HG02938 (cell line): ENCODE measurements at regions not wholly inside any gene's neighbourhood (a gene's known extent, or its start where the extent isn't known, plus 50 kb on each side); places are given as distances from the start of the nearest gene placed in this dataset.

Experiments
- ATAC-seq: cut with Tn5 transposase; IDR thresholded peaks from one replicate; pipeline ENCODE4 v1.9.1; 2021; ENCODE audit warnings: mild to moderate bottlenecking, moderate library complexity; ENCODE audit not compliant: unreplicated experiment

DNA sequence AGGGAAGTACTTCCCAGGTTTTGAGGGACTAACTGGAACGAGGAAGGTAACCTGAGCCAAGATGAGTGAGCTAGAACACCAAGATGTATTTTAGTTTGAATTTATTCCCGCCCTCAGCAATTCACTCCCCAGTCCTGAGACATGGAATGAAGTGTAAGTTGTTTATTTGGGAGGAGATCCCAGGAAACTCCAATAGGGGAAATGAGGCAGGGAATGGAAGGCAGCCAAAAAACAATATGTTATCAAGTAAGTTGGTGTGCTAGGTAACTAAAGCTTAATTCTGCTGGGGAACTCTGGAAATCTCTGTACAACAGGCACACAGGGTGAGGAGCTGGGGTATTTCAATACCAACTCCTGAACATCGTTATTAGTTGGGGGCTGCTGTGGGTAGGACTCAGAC, 189.7 kb upstream of the HDAC9 start:
- no peak for ATAC-seq

DNA sequence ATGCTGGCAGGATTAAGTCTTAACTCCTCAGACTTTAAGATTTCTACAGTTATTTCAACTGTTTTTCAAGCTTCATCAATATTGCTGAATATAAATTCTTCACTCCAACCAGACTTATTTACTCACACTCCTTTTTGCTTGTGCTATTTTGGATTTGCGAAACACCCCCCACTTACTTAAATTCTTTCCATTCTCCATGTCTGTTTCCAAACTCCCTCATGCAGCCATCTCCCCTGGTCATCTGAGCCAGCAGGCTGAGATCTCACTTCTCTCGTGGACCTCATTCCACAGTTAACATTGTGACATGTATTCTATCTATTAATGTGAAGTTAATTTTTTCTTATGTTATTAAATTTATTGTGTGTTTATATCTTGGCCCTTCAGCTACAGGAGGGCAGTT, 188.9 kb upstream of the HDAC9 start:
- no peak for ATAC-seq

DNA sequence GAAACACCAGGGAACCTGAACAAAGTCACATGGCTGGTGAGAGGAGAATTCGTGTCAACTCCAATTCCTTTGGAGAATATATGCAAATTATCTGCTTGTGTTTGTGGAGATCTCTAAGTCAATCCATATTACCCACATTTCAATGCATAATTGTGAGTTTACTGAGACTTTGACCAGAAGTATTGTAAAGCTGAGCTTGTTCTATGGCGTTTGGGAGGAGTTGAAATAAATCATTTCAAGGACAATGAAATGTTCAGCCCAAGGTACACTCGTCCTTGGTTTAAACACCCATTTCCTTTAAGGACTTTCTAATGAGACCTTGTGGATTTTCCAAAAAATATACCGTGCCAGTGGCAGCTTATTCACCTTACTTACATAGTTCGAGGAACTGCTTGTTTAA, 186.6 kb upstream of the HDAC9 start:
- ATAC-seq: no peak

DNA sequence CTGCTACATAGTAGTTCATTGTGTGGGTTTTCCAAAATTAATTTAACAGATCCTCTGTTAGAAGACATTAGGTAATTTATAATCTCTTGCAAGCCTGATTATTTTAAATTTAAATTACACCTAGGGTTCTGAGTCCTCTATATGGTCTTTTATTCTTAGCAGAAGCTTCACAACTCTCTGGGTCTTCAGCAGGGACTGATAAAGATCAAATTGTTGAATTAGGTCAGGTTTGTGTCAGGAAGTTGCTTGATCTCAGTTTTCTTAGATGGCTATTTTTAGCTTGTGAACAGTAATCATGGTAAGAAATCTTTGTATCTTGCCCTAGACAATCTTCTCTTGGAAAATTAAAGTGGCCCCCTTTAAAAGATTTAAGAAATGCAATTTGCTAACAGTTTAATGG, 183.1 kb upstream of the HDAC9 start:
- ATAC-seq: no peak

DNA sequence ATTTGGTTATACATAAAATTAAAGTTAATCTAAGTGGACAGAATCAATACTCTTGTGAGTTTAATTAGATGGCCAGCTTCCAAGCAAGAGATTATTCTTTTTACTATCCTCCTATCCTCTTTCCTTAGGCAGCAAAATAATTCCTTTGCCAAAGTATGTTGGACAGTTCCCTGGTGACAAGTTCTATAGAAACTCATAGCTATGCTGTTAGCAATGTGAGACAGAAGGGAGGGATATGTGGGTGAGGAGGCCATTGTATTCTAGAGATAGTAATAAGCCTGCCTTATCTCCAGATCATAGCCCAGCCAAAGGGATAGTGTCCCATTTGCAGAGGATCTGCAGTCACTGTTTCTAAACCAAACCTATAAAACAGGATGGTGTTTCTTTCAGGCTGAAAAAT, 181.6 kb upstream of the HDAC9 start:
- no peak for ATAC-seq

DNA sequence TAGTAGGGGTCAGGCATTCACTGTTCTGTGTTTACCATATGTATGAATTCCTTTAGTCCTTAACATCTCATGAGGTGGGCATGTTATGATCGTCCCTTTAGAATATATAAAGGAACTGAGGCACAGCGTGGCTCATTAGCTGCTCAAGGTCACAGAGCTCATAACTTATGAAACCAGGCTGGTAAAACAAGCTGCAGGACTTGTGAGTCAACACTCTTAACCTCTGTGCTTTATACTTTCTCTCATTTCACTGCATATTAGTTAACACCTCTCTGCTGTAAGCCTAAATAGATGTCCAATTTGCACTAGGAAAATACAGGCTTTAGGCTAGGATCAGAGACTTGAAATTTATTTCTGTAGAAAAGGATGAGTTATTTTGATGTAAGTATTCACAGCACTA, 180.3 kb upstream of the HDAC9 start:
- no peak for ATAC-seq

DNA sequence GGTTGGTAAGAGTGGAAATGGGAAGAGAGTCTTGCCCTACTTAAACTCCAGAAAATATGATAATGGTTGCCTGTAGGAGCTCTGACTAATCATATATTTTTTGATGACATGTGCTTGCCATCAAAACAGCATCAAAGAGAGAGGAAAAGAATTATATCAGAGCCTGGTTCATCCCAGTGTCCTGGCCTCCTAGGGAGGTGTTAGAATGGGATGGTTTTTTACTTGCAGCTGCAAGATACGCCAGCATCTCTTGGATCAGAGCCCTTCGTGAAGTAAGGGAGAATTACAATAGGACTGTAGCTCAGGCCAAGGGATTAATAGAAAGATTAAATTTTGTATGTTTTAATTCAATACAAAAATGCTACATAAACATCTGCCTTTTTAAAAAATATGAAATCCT, 177.6 kb upstream of the HDAC9 start:
- no peak for ATAC-seq

DNA sequence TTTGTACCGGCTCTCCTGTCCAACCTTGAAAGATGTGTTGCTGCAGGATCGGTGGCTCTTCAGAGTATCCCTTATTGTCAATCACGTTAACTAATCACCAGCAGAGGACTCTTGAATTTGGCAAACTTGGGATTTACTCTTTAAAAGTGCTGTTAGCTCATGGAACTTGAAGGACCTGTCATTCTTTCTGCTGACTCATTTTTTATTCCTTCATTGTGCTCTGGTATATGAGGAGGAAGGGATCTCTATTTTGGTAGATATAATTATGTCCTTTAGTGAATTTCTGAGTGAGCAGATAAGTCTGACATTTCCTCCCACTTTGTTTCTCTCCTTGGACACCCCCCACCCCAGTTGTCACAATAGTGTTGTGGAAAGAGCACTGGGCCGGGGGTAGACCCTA, 175.1 kb upstream of the HDAC9 start:
- no peak for ATAC-seq

DNA sequence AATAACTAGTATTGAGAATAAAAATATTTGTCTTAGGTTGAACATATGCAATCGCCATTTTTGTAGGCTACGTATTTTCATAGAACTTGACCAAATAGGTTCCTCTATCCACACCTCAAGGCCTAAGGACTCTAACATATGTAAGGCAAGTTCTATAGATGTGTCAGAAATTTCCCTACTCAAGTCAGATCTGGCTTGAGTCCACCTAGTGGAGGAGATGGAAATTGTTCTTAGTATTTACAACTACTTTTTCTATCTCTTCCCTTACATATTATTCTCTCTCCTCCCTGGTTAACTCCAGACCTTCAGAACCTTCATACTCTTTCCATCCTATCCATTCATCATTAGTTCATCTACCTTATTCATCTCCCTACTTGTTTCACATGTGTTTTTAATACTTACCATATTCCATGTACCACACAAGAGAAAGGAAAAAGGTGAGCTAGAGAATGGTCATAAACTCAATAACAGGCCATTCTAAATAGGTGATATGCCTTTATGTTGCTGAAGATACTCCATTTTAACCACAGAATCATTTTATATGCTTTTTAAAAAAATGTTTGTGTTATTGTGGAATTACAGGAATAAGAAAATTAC, 174.5 kb upstream of the HDAC9 start:
- peak; percentile 90 for ATAC-seq

DNA sequence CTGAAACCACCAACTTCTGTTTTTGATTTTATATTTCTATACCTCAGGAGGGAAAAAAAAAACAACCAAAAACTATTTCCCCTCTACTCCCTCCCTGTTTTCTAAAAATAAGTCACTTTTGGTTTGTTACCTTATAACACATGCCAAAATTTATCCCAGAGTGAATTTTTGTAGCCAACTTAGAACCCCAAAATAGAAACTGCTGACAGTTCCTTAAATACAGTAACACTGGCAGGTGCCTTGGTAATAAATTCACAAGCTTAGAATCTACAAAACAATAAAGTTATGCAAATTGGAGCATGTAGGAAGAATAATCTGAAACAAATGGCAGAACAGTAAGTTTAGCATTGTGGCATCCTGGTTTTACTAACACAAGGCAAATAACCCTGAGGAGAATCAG, 165.0 kb upstream of the HDAC9 start:
- no peak for ATAC-seq

DNA sequence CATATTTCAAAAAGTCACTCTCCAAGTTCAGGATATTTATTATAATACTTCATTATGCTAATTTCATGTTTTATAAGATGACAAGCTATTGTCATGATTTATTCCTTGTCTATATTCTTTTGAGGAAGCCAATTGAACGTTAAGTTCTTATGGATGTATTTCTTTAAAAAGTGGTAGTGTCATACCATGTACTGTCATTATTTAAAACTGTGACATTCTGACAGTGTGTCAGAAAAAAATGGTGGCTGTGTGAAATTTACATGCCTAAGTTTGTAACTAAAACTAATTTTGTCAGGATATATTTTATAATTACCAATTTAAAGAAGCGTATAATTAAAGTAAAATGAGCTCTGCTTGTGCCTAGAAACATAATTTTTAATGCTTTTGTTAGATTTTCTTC, 158.9 kb upstream of the HDAC9 start:
- ATAC-seq: no peak

DNA sequence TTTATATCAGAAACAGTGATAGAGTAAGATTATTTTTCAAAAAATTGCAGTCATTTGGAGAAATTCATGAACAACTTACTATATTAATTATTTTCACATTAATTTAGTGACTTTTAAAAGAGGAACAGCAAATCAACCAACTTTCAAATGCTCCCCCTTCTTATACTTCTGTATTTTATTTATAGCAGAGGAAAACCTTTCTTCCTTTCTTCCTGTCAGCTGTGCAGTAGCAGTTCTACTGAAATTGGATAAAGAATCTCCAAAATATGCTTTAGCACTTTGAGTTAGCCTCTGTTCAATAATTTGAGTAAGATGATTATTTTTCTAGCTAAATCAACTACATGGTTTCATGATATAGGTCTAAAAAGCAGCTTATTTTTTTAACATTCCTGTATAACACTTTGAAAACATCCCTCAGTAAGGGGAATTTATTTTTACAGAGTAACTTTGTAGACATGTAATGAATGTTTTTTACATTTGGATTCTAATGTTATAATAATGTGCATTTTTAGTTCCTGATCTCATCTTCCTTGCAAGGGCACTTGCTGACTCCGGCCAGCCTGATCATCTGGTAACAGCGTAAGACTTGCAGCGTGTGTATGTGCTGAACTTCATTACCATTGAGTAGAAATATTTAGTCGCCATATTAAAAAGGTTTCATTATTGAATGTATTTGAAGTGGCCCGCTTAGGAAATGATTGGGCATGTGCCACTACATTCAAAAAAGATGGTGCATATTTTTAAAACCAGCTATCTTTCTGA, 158.3 kb upstream of the HDAC9 start:
- ATAC-seq: no peak

DNA sequence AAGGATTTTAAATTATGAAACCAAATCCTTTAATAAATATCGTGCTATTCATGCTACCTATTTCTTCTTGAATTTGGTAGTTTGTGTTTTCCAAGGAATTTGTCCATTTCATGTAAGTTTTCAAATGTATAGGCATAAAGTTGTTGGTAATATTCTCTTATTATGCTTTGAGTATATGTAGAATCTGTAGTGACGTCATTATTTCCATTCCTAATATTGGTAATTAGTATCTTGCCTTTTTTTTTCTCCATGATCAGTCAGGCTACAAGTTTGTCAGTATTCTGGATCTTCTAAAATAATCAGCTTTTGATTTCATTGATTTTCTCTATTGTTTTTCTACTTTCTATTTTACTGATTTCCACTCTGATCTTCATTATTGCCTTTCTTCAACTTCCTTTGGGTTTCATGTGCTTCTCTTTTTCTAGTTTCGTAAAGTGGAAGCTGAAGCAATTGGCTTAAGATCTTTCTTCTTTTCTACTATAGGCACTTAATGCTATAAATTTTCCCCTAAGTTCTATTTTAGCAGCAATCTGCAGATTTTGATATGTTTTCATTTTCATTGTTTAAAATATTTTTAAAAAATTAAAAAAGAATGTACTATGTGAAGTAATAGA, 156.5 kb upstream of the HDAC9 start:
- no peak for ATAC-seq

DNA sequence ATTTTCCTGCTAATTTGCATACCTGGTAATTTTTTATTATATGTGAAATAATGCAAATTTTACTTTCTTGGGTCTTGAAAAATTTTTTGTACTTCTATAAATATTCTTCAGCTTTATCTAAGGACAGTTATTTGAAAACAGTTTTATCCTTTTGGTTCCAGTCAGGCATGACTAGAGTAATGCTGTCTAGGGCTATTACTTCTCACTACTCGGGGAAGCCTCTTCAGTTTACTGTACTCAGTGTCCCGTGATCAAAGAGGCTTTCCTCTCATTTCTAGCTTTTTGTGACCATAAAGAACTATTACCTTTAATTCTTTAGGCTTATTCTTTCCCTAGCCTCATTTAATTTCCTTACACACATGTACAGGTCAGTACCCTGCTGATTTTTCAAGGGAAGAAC, 153.8 kb upstream of the HDAC9 start:
- ATAC-seq: no peak

DNA sequence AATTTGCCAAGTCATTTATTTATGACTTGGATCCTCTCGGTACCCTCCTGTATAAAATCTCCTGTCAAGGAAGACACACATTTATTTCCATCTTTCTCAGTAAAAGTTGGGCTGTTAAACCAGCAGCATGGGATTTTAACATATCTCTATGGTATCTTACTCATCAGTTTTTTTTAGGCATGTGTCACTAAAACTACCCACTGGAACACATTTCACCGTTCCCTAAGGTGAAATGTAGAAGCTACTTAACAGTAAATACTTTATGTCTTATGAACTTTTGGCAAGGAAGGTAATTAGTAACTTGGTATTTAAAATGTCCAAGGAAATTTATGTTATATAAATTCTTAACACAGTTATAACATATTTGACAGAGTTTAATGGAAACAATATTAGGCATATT, 152.5 kb upstream of the HDAC9 start:
- no peak for ATAC-seq

DNA sequence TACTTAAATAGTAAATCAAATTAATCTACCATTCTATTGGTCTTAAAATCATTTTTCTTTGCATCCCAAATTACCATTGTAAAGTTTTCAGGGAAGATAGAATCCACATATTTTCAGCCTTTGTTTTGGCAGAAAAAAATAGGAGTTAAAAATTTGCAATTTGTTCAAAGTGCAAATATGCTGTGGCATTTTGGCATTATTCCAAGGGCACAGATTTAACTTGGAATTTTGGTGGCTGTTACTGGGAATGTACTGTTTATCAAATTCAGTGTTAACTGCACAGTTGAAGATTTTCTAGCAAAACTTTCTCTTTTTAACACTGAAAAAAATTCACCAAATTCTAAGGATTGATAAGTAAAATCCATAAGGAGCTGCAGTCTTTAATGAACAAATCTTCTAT, 151.0 kb upstream of the HDAC9 start:
- ATAC-seq: no peak

DNA sequence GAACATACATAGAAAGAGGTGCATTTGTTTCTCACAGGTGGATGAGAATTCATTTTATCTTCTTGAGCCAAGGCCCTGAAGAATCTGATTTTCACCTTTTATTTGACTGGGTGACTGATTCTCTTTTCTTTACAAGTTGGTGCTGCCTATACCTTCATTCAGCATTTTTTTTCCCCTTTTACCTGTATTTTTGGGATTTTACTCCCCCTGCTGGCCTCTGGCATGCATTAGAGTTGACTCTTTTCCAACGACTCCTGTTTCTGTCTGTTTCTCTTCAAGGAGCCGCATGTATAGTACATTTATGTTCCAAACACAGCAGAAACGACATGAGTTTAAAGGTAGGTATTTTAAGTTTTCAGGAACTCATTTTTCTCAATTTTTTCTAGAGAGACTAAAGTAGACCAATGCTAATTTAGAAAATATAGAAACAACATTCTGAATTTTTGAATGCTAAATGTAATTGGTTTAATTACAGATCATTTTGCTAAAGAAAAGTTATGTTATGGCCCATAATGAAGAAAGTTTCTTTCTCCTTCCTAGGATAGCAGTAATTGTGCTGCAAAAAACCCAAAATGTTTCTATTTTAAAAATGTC, 149.8 kb upstream of the HDAC9 start:
- no peak for ATAC-seq

DNA sequence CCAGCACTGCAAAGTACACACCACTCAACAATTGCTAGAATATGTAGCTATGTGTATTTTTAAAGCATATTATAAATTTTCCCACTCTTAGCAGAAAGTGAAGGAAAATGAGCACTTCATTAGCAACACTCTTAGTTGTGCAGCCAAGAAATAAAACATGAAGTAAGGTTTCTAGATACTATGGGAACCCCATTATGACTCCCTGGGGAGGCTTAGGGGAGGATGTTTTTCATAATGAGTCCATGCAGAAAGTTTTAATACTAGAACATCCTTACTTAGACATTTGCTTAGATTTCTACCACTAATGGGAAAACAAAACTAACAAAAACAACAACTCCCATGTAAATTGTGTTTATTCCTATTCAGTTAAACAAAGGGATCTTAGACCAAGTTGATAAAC, 148.4 kb upstream of the HDAC9 start:
- no peak for ATAC-seq

DNA sequence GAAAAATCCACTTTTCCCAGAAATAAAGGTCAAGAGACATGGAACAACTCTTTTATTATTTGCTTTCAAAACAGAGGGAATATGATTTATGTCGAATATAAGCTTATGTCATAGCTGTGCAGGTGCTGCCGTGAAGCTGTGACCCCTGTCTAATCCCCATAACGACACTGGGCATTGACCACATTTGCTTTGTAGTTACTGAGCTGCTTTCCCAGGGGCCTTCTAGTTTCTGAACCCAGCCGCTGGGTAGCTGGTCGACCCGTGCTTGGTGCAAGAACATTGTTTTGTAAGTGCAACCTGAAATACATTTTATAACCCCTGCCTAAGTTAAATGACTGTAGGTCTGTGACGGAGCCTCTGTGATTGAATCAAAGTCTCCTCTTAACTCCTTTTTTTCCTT, 144.9 kb upstream of the HDAC9 start:
- no peak for ATAC-seq

DNA sequence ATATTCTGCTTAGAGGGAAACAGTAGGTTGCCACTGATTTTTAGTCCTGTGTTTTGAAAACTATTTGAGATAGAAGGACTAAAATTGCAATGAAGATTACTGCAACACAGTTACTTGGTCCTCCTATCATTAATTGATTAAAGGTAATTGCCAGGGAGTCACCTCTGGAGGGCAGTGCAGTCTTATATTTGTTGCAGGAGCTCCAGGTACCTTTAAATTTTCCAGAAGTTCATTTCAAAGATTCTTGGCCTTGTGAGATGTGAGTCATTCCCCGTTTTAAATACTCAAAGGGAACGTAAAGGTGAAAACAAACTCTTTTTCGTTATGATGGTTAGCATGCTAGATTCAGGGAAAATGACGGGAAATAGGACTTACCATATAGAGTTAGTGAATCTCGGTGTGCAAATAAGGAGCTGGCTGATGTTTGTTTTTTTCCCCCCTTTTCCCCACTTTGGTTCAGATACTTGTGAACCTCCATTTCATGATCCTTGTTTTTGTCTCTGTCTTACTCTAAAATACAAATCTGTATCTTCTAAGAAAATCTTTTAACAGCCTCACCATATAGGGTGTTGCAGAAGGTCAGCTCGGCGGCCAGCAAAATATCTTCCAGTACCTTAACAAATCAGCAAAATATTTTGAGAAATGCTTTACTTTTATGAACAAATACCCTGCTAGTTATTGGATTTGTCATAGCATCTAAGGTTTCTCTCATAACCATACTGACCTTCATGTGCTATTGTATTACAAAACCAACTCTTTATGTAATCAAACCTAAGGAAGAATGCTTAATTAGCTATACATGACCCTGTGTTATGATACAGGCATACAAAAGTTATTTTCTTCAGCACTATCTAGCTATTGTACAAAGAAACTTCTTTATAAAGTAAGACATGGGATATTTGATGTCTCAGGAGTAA, 143.0 kb upstream of the HDAC9 start:
- peak; percentile 61 for ATAC-seq

DNA sequence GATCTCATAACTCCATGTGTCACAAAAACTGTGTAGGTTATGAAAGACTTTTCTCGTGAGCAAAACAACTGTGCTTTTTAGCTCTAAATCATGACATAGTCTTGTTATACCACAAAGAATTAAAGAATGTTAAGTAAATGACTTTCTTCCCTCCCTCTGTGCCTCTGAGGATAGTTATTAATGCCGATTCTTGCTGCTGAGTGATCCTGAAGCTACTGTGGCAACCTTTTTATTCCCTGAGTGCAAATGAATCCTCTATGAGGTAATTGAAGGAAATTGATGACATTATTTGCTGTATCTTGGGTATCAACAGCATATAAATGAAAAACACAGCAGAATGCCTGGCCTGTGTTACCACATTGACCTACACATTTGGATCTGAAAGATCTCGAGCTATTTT, 142.2 kb upstream of the HDAC9 start:
- no peak for ATAC-seq
